H1 (cell line): ENCODE measurements at regions not wholly inside any gene's neighbourhood (a gene's known extent, or its start where the extent isn't known, plus 50 kb on each side); places are given as distances from the start of the nearest gene placed in this dataset.

ENCODE experiments used
- CTCF ChIA-PET: fragments of 300-600 bp; sonication (Branson Sonifier 250); formaldehyde crosslinking; loops from one replicate; lab custom pipeline; 2021; ENCODE audit not compliant: partially characterized antibody; lab: Charles Lee
- POLR2A ChIA-PET: fragments of 300-600 bp; sonication (Branson Sonifier 250); formaldehyde crosslinking; loops from one replicate; lab custom pipeline; 2021; ENCODE audit warnings: inconsistent platforms; ENCODE audit not compliant: partially characterized antibody; lab: Charles Lee
- DNase-seq, 2 experiments: peaks; one replicate each; pipeline versions ENCODE4 v3.0.0 to v3.0.0-alpha.2; 2010 to 2022; ENCODE audit warnings: low spot score in 2 of 2, low read depth in 1 of 2, mixed read lengths in 1 of 2
- FAIRE-seq: peaks from 2 replicates; lab custom pipeline; 2011; peaks lifted over from hg19 to GRCh38; lab: Jason Lieb, UNC
- H2AFZ ChIP-seq: 2 replicates; pipeline ENCODE4 v1.8.1; 2012; ENCODE audit warnings: low read length, inconsistent platforms
- H2AK5ac ChIP-seq: 2 replicates; pipeline ENCODE4 v1.6.1; 2013; ENCODE audit warnings: low read depth, low read length
- H2BK120ac ChIP-seq: replicated peaks from 2 replicates; pipeline ENCODE3; 2013; ENCODE audit warnings: low read depth, low read length, inconsistent platforms
- H2BK12ac ChIP-seq: 2 replicates; pipeline ENCODE4 v1.6.1; 2013; ENCODE audit warnings: low read depth, low read length
- H2BK15ac ChIP-seq: 2 replicates; pipeline ENCODE4 v1.6.1; 2013; ENCODE audit warnings: low read length
- H2BK20ac ChIP-seq: 2 replicates; pipeline ENCODE4 v1.6.1; 2013; ENCODE audit warnings: low read length
- H2BK5ac ChIP-seq: 2 replicates; pipeline ENCODE4 v1.6.1; 2013; ENCODE audit warnings: low read depth, low read length
- H3K14ac ChIP-seq: 2 replicates; pipeline ENCODE4 v1.6.1; 2013; ENCODE audit warnings: inconsistent platforms; ENCODE audit not compliant: insufficient read length
- H3K18ac ChIP-seq: 2 replicates; pipeline ENCODE4 v1.6.1; 2013; ENCODE audit warnings: low read length; ENCODE audit errors: extremely low read depth
- H3K23ac ChIP-seq: 2 replicates; pipeline ENCODE4 v1.6.1; 2013; ENCODE audit warnings: inconsistent platforms; ENCODE audit not compliant: insufficient read length
- H3K23me2 ChIP-seq: 2 replicates; pipeline ENCODE4 v1.6.1; 2013; ENCODE audit warnings: low read depth, low read length
- H3K27ac ChIP-seq: 2 replicates; pipeline ENCODE4 v1.6.1; 2011; ENCODE audit warnings: low read depth, low read length, inconsistent platforms
- H3K27me3 ChIP-seq, 4 experiments: replicated peaks in 1 of 4; 1 replicate in 1 of 4; 2 replicates in 3 of 4; pipeline versions ENCODE4 v1.6.1 to v1.8.1; 2011 to 2013; ENCODE audit warnings: low read length in 3 of 4, mild to moderate bottlenecking in 3 of 4, inconsistent platforms in 2 of 4, mixed read lengths in 2 of 4, moderate library complexity in 1 of 4; ENCODE audit not compliant: control insufficient read depth in 3 of 4, insufficient read depth in 3 of 4; ENCODE audit errors: extremely low read depth in 1 of 4
- H3K36me3 ChIP-seq, 4 experiments: 2 replicates each; pipeline versions ENCODE4 v1.6.1 to v1.8.1; 2011 to 2013; ENCODE audit warnings: mild to moderate bottlenecking in 4 of 4, low read length in 3 of 4, moderate library complexity in 2 of 4, control low read depth in 1 of 4, inconsistent platforms in 1 of 4; ENCODE audit not compliant: insufficient read depth in 4 of 4, control insufficient read depth in 2 of 4
- H3K4ac ChIP-seq: replicated peaks from 2 replicates; pipeline ENCODE3; 2013; ENCODE audit warnings: low read length, low read depth, mixed read lengths, inconsistent platforms; ENCODE audit not compliant: insufficient read length
- H3K4me1 ChIP-seq, 4 experiments: replicated peaks in 1 of 4; 1 replicate in 1 of 4; 2 replicates in 3 of 4; pipeline versions ENCODE4 v1.6.1 to v1.8.1; 2011 to 2013; ENCODE audit warnings: low read length in 3 of 4, inconsistent platforms in 2 of 4, mixed read lengths in 1 of 4; ENCODE audit not compliant: insufficient read depth in 4 of 4, control insufficient read depth in 3 of 4
- H3K4me2 ChIP-seq, 2 experiments: 2 replicates each; pipeline versions ENCODE4 v1.6.1 to v1.8.1; 2011 to 2013; ENCODE audit warnings: low read depth in 2 of 2, low read length in 2 of 2, control low read depth in 1 of 2, inconsistent platforms in 1 of 2, mild to moderate bottlenecking in 1 of 2; ENCODE audit not compliant: insufficient read depth in 1 of 2
- H3K4me3 ChIP-seq, 4 experiments: fragments of 200-600, 300-600 bp in 1 of 4; sonication (generic), shearing (Covaris generic), sonication (Bioruptor Twin) in 1 of 4; 2 replicates each; pipeline versions ENCODE4 v1.5.1 to v1.8.1; 2011 to 2016; ENCODE audit warnings: low read length in 4 of 4, low read depth in 3 of 4, control low read depth in 2 of 4, inconsistent platforms in 2 of 4, mild to moderate bottlenecking in 2 of 4, mixed read lengths in 1 of 4, moderate library complexity in 1 of 4; ENCODE audit not compliant: insufficient read depth in 2 of 4; ENCODE audit errors: extremely low read depth in 1 of 4
- H3K56ac ChIP-seq: replicated peaks from 2 replicates; pipeline ENCODE3; 2013; ENCODE audit warnings: low read depth, mild to moderate bottlenecking, mixed read lengths, low read length, inconsistent platforms; ENCODE audit not compliant: insufficient read length
- H3K79me1 ChIP-seq: 2 replicates; pipeline ENCODE4 v1.6.1; 2013; ENCODE audit warnings: low read depth, low read length, control low read depth
- H3K79me2 ChIP-seq, 2 experiments: 2 replicates each; pipeline versions ENCODE4 v1.6.1 to v1.8.1; 2012 to 2013; ENCODE audit warnings: low read length in 2 of 2, mild to moderate bottlenecking in 2 of 2, inconsistent platforms in 1 of 2; ENCODE audit not compliant: insufficient read depth in 2 of 2, control insufficient read depth in 1 of 2
- H3K9ac ChIP-seq, 4 experiments: replicated peaks in 1 of 4; 1 replicate in 1 of 4; 2 replicates in 3 of 4; pipeline versions ENCODE4 v1.6.1 to v1.8.1; 2011 to 2013; ENCODE audit warnings: low read depth in 3 of 4, low read length in 3 of 4, control low read depth in 2 of 4, mild to moderate bottlenecking in 2 of 4, moderate library complexity in 2 of 4, inconsistent platforms in 1 of 4; ENCODE audit errors: extremely low read depth in 1 of 4
- H3K9me3 ChIP-seq, 2 experiments: 2 replicates each; pipeline versions ENCODE4 v1.6.1 to v1.8.1; 2012 to 2013; ENCODE audit warnings: mild to moderate bottlenecking in 2 of 2, moderate library complexity in 2 of 2, control low read depth in 1 of 2, inconsistent platforms in 1 of 2, low read depth in 1 of 2, low read length in 1 of 2, mixed read lengths in 1 of 2; ENCODE audit not compliant: insufficient read depth in 2 of 2
- H4K20me1 ChIP-seq, 2 experiments: replicated peaks in 1 of 2; 2 replicates each; pipeline versions ENCODE3 to v1.8.1; 2011 to 2013; ENCODE audit warnings: inconsistent platforms in 2 of 2, low read length in 2 of 2, mild to moderate bottlenecking in 1 of 2; ENCODE audit not compliant: insufficient read depth in 2 of 2, control insufficient read depth in 1 of 2
- H4K5ac ChIP-seq: 2 replicates; pipeline ENCODE4 v1.6.1; 2013; ENCODE audit warnings: low read length, low read depth, mixed read lengths, inconsistent platforms; ENCODE audit not compliant: insufficient read length
- H4K8ac ChIP-seq: 2 replicates; pipeline ENCODE4 v1.8.0; 2013; ENCODE audit warnings: mild to moderate bottlenecking, moderate library complexity, low read length, inconsistent platforms; ENCODE audit not compliant: insufficient read depth; ENCODE audit errors: extremely low read depth
- H4K91ac ChIP-seq: replicated peaks from 2 replicates; pipeline ENCODE3; 2013; ENCODE audit warnings: low read length, mixed read lengths, inconsistent platforms; ENCODE audit not compliant: insufficient read length
- CTBP2 ChIP-seq: IDR thresholded peaks from 2 replicates; pipeline ENCODE4 v1.7.0; 2011; ENCODE audit warnings: borderline replicate concordance, mild to moderate bottlenecking, moderate library complexity, mixed read lengths, low read length; ENCODE audit not compliant: insufficient read depth, insufficient read length
- SP2 ChIP-seq: IDR thresholded peaks from 2 replicates; pipeline ENCODE4 v1.6.1; 2012; ENCODE audit warnings: mild to moderate bottlenecking, low read length, inconsistent platforms
- WGBS, 2 experiments: shearing (Covaris generic) in 1 of 2; methylation state at CpG; one replicate each; pipeline versions ENCODE4 v1.1.6 to v1.1.7; 2013 to 2015; ENCODE audit warnings: low lambda C conversion rate in 2 of 2, mixed read lengths in 2 of 2, inconsistent platforms in 1 of 2, low coverage in 1 of 2, missing lambda C conversion rate in 1 of 2; ENCODE audit not compliant: insufficient replicate concordance in 2 of 2, insufficient coverage in 1 of 2, insufficient read length in 1 of 2; ENCODE audit errors: extremely low coverage in 1 of 2, missing lambda C conversion rate in 1 of 2; 5-methylcytosine and 5-hydroxymethylcytosine counted together
- TF ChIP-seq, protein P1 (sequence below): IDR thresholded peaks from 2 replicates; pipeline ENCODE4 v1.6.1; 2011; ENCODE audit warnings: low read depth, mild to moderate bottlenecking, low read length; ENCODE audit not compliant: insufficient read depth

DNA sequence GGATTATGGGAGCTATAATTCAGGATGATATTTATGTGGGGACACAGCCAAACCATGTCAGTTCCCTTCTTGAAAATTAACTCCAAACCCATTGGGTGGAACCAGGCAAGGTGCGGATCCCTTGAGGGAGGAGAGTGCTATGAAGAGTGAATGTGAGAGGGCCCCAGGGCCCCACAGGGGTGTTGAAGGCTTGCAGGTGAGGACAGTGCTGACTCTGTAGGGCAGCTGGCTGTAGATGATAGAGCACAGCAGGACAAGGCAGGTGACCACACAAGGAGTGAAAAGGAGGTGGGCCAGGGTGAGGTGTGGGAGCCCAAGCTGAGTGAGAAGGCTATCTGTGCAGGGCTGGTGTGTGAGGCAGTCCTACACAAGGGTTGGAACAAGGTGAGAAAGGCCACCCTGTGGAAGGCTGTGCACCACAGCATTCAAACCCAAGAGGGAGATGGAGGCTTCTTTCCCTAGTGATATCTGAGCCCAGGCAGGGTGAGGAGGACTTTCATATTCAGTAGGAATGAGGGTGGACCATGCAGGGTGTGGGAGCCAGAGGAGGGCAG lies 746.0 kb upstream of the CELF2 start:
- no peak overlapping the region for H3K23ac ChIP-seq
- no peak overlapping the region for H4K8ac ChIP-seq
- no peak overlapping the region for H4K5ac ChIP-seq
- H3K4me1 ChIP-seq: no peaks in the 10 kb centered on the region; a peak in 1 of 7 replicates
- no peak overlapping the region for H3K4me2 ChIP-seq
- ChIA-PET CTCF (no interaction called here), POLR2A (no interaction called here)
- H2BK12ac ChIP-seq: no peak overlapping the region
- peak overlapping the region; percentile 40 for H4K91ac ChIP-seq
- no peak overlapping the region for H3K4me3 ChIP-seq
- no peak overlapping the region for H2AK5ac ChIP-seq
- 93% methylated on average over 1 of the region's 1 CpG; no CpG with 5 or more reads in 1 of the 2 experiments for WGBS, 2 experiments
- no peak overlapping the region for H3K9ac ChIP-seq
- no peak overlapping the region for H3K14ac ChIP-seq
- no peak overlapping the region for H3K18ac ChIP-seq
- H3K27me3 ChIP-seq: peaks cover 0 to 1% (median 0%) of the 10 kb centered on the region in 4 experiments; a peak in 1 of 7 replicates
- no peak overlapping the region for H3K27ac ChIP-seq
- no peak overlapping the region; the same call in 1 of the 2 replicates for H2AFZ ChIP-seq
- H3K79me2 ChIP-seq: no peaks in the 10 kb centered on the region
- H2BK20ac ChIP-seq: no peak overlapping the region
- H3K79me1 ChIP-seq: no peaks in the 10 kb centered on the region
- DNase-seq: no peak
- no peaks in the 10 kb centered on the region for H3K36me3 ChIP-seq
- peak overlapping the region; percentile 53 for H3K4ac ChIP-seq
- H2BK5ac ChIP-seq: no peak overlapping the region
- H4K20me1 ChIP-seq: no peaks in the 10 kb centered on the region
- no peaks in the 10 kb centered on the region for H3K23me2 ChIP-seq
- no peak for FAIRE-seq
- no peaks in the 10 kb centered on the region for H3K9me3 ChIP-seq
- H3K56ac ChIP-seq: no peak overlapping the region
- no peak overlapping the region for H2BK120ac ChIP-seq
- no peak overlapping the region for H2BK15ac ChIP-seq
- TF ChIP-seq SP2 (no peak), CTBP2 (no peak)
- TF ChIP-seq, protein P1, sequence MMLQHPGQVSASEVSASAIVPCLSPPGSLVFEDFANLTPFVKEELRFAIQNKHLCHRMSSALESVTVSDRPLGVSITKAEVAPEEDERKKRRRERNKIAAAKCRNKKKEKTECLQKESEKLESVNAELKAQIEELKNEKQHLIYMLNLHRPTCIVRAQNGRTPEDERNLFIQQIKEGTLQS: no peak
